Type B pancreatic cell (in vitro differentiated cells): ENCODE measurements at regions not wholly inside any gene's neighbourhood (a gene's known extent, or its start where the extent isn't known, plus 50 kb on each side); places are given as distances from the start of the nearest gene placed in this dataset.

Experiments used
- DNase-seq: peaks from one replicate; pipeline ENCODE4 v3.0.0; 2021; ENCODE audit warnings: mixed read lengths; ENCODE audit not compliant: unreplicated experiment; ENCODE audit errors: extremely low spot score
- H3K27ac Mint-ChIP-seq: 2 replicates; pipeline ENCODE4 v1.8.0; 2021; ENCODE audit warnings: mild to moderate bottlenecking, mixed read lengths
- H3K27me3 Mint-ChIP-seq: 2 replicates; pipeline ENCODE4 v1.8.0; 2021; ENCODE audit warnings: mixed read lengths
- H3K36me3 Mint-ChIP-seq: 2 replicates; pipeline ENCODE4 v1.8.0; 2021; ENCODE audit warnings: mixed read lengths
- H3K4me1 Mint-ChIP-seq: one replicate; pipeline ENCODE4 v1.8.0; 2021; ENCODE audit warnings: mixed read lengths; ENCODE audit not compliant: unreplicated experiment
- H3K4me3 Mint-ChIP-seq: 2 replicates; pipeline ENCODE4 v1.8.0; 2021; ENCODE audit warnings: mild to moderate bottlenecking, mixed read lengths
- H3K9me3 Mint-ChIP-seq: 2 replicates; pipeline ENCODE4 v1.8.0; 2021; ENCODE audit warnings: mixed read lengths
- TF ChIP-seq, protein P1 (sequence below): fragments of 200-600 bp; sonication (generic); conservative IDR thresholded peaks from 2 replicates; pipeline ENCODE4 v1.5.0; 2021; ENCODE audit warnings: antibody characterized with exemption, mild to moderate bottlenecking

DNA sequence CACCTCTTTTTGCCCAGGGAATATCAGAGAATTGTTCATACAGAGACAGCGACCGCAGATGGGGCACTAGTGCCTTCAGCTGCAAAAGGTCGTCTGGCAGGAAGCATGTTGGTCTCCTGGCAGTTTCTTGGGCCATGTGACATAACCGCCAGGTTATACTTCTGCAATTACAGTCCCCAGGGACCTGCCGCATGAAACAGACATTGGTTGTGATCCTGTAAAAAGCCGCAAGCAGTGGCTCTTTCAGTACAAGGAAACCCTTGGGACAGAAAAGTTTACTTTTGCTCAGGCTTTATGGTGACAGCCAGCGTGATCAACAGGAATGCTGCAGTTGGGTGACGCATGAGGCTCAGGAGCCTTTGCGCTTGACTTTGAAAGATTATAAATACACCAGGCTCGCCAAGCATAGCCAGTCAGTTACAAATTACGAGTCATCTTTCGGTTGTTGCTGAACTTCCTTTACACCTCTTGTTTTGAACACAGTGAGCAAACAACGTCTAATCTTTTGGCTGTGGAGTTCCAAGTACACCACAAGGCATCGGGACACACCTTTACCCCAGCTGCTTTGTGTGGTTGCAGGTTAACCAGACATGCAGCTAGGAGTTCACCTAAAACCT lies 50.5 kb upstream of the UBE2L5 start:
- Mint-ChIP-seq H3K4me1 (peaks cover 15% of the 10 kb centered on the region), H3K4me3 (no peak overlapping the region), H3K27ac (peak overlapping the region; percentile 46), H3K9me3 (no peaks in the 10 kb centered on the region), H3K27me3 (no peaks in the 10 kb centered on the region), H3K36me3 (no peaks in the 10 kb centered on the region)
- no peak for DNase-seq
- TF ChIP-seq, protein P1, sequence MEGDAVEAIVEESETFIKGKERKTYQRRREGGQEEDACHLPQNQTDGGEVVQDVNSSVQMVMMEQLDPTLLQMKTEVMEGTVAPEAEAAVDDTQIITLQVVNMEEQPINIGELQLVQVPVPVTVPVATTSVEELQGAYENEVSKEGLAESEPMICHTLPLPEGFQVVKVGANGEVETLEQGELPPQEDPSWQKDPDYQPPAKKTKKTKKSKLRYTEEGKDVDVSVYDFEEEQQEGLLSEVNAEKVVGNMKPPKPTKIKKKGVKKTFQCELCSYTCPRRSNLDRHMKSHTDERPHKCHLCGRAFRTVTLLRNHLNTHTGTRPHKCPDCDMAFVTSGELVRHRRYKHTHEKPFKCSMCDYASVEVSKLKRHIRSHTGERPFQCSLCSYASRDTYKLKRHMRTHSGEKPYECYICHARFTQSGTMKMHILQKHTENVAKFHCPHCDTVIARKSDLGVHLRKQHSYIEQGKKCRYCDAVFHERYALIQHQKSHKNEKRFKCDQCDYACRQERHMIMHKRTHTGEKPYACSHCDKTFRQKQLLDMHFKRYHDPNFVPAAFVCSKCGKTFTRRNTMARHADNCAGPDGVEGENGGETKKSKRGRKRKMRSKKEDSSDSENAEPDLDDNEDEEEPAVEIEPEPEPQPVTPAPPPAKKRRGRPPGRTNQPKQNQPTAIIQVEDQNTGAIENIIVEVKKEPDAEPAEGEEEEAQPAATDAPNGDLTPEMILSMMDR = no peak
